Activated gamma-delta T cell treated with anti-CD3 and anti-CD28 coated beads, Interleukin-2, amount 50 U/mL, for 16 hours (primary cell): ENCODE measurements at regions not wholly inside any gene's neighbourhood (a gene's known extent, or its start where the extent isn't known, plus 50 kb on each side); places are given as distances from the start of the nearest gene placed in this dataset.
"Not testable (repeated sequence)": the region's sequence is repeated elsewhere in the genome, so short reads cannot be mapped to it uniquely, and the experiment has no call there.

Source experiments
- DNase-seq: peaks from one replicate; pipeline ENCODE4 v3.0.0-alpha.2; 2020; ENCODE audit warnings: low read depth

DNA sequence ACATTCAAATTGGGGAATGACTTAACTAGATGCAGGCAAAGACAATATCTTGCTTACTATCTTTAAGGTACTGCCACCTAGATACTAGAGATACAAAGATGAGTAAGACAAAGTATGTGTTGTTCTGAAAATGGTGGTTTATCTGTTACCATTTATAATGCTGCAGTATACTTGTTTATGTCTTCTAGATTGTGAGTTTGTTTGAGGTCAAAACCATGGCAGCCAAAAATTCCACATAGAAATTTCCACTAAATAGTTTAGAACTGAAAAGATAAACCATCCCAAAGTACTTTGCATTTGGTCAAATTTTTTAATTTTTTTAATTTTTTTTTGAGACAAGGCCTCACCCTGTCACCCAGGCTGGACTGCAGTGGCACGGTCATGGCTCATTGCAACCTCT, 150.8 kb downstream of the SOX4 start:
- DNase-seq = no peak

- no peak for DNase-seq
These were observed 152.2 kb downstream of the SOX4 start for GRCh38 chr6:21745543-21746337.

- DNase-seq = no peak
These were observed 153.9 kb downstream of the SOX4 start for GRCh38 chr6:21747441-21747840.

- DNase-seq = no peak
These were observed 154.9 kb downstream of the SOX4 start for GRCh38 chr6:21748343-21749056.

DNA sequence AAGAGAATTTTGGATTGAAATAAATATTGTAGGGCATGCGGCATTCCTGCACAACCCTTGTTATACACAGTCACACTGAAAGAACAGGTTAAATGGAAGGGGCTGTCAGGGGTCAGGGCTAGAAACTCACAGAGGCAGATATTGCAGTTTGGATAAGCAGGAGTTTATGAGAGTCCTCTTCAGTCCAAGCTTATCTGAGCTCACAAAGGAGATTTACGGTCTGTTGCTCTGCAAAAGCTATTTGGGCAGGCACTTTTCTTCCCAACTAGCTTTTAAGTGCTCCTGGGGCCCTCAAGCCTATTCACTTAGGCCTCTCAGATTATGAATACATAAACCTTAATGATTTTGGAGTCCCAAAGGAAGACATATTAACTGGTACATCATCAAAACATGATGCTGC, 156.2 kb downstream of the SOX4 start:
- no peak for DNase-seq

DNA sequence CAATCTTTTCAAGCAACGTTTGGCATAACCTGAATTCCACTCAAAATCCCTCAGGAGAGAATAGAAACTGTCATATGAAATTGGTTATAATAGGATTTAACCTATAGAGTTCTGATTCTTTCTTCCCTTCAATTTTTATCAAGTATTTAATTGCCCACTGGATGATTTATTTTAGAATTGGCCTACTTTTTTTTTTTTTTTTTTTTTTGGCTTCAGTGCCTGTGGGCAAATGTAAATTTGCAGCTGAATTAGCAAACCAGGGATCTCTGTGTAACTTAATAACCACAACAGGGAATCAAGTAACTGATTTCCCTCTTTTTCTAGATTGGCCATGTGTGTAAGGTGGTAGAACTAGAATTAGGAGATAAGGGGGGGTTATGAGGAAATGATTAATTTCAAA, 157.0 kb downstream of the SOX4 start:
- no peak for DNase-seq

GRCh38 chr6:21751608-21752007, 158.1 kb downstream of the SOX4 start:
- DNase-seq = no peak

GRCh38 chr6:21752054-21752811, 158.7 kb downstream of the SOX4 start:
- DNase-seq = no peak

DNA sequence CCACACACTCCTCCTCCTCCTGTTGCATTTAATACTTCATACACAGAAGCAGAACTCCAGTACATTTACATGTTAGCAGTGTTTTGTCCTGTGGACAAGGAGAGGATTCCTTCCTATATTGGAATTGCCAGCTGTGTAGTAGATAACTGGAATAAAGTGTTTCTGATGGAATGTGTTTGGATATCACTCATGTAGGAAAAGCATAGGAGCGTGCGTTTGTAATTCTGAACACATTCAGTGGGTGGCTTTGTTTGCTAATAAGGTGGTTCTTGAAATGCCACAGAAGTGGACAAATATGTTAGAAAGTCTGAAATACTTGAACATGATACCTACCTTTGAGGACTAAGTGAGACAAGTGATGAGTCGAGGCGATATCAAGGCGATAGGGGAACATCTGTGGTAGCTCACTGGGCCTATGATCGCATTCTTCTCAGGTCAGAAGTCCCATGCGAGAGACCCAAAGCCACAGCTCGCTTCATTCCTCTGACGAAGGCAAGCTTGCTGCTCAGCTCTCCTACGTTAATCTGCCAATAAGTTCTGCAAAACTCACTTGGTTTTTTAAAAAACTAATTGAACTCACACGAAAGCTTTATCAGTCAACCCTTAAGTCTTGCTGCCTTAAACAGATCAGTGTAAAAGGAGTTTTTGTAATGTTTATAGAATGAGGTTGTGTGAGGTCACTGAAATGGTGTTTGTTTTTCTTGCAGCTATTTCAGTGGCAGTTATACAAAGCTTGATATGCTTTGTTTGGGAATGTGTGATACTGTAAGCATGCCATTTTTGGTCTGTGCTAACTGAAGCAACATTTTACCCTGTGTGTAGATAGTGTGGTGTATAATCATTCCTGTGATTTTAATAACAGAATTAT, 159.9 kb downstream of the SOX4 start:
- DNase-seq = no peak

DNA sequence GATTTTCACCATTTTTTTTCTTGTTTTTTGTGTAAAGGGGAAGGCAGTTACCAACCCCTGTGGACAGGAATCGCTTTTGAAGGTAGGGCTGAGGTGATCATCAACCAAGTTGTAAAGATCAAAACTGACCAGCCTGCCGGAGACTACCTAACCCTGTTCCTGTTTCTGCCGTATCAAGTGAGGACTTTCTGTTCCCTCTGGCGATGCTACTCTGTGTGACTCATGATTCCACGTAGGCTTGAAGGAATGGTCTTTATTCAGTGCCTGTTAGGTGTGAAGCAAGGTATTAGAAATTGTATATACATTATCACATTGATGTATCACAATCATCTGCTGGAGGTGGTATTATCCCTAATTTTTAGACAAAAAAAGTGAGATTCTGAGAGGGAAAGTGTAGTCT, 161.3 kb downstream of the SOX4 start:
- DNase-seq = no peak

DNA sequence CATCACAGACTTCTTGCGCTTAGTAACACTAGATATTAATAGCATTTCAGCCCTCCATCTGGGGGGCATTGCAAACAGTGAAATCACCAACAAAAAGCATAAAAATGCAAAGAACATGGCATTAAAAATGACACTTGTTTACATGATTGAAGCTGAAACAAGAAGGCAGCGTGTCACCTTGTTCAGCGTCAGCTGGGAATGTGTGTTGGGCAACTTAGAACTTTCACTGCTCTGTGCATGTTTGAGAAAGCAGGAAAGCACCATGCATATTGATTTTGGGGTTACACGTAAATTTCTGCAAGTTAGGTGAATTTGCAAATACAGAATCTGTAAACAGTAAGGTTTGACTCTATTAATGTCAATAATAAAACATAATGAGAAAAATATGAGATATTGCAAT, 162.9 kb downstream of the SOX4 start:
- no peak for DNase-seq

DNA sequence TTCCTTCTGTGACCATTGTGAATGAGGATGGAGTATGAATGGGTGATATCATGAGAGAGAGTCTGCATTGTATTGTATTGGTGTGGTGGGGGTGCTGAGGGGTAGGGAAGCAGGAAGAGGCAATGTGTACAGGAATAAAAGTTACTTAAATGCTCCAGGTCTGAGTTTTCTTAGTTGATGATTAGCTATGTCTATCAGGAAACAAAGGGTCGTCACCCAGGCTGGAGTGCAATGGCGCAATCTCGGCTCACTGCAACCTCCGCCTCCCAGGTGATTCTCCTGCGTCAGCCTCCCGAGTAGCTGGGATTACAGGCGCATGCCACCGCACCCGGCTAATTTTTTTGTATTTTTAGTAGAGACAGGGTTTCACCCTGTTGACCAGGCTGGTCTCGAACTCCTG, 163.8 kb downstream of the SOX4 start:
- DNase-seq = not testable (repeated sequence)

DNA sequence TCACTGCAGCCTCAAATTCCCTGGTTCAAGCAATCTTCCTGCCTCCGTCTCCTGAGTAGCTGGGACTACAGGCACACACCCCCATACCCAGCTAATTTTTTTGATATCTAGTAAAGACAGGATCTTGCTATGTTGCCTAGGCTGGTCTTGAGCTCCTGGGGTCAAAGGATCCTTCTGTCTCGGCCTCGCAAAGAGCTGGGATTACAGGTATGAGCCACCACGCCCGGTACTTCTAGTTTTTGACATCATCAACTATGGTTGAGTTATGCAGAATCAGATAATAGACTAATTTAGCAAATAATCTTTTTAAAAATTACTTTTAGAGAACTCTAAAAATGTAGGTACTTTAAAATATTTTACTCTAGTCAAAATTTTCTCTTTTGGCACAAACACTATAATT, 166.2 kb downstream of the SOX4 start:
- no peak for DNase-seq

- not testable (repeated sequence) for DNase-seq
These were observed 167.6 kb downstream of the SOX4 start for GRCh38 chr6:21761053-21761730.

DNA sequence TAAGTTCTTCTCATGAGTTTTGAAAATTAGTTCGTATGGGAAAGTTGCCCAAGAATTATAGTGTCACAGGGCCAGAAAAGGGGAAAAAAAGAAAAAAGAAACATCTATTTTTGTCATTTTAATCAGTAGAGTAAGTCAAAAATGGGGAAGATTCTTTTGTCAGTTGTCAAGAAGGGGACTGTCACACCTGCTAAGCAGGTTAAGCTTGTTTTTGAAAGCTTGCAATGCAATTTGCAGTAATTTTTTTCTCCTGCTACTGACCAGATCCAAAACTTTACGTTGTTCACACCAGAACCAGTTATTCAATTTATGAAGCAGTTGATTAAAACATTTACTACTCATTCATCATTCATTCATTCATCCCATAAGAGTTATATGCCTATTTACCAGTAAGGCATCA, 171.4 kb downstream of the SOX4 start:
- no peak for DNase-seq

- DNase-seq = no peak
These were observed 174.5 kb downstream of the SOX4 start for GRCh38 chr6:21767891-21768648.

- DNase-seq = no peak
These were observed 175.9 kb downstream of the SOX4 start for GRCh38 chr6:21769405-21769861.

- no peak for DNase-seq
These were observed 176.4 kb downstream of the SOX4 start for GRCh38 chr6:21769968-21770367.

DNA sequence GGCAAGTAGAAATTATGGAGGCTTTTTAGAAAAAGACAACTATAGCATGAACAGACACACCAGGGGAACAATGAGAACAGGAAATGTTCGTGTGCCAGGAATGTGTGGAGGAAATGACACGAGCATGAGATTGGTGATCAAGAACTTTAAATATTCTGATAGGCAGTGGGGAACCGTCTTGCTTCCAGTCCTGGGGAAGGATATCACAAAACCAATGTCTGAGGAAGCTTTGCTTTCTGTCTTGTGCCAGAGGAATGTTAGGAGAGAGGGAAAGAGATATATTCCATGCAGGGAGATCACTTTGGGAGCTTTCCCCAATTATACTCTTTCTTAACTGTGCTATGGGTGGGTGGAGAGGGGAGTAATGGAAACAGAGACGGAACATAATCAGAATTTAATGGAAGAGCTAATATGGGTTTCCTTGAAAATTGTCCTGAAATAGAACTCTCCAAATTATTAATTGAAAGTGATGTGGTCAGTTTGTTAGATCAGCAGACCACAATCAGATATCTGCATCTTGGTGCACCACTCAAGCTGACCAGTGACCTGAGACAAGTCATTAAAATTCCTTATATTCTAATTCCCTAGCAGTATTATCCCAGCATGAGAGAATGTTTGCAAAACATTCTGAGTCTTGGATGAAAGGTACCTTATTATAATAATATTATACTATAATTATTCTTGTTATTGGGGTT, 178.2 kb downstream of the SOX4 start:
- DNase-seq = no peak

DNA sequence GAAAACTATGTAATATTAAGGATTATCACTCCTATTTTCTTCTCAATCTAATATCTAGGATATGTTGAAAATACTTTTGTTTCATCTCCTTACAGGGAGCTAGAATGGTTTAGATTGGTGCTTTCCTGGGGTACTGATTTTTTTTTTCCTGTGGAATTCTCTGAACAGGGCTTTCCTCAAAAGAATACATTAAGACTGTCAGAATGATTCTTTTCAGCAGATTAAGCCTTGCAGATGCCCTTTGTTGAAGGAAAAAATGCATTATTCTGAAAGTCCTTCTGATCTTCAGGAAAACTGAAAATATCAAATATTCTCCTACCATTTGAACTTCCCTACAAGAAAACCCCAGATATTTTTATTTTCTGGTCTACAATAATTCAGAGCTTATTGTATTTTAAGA, 178.9 kb downstream of the SOX4 start:
- no peak for DNase-seq
